DND-41 (cell line): ENCODE measurements at regions not wholly inside any gene's neighbourhood (a gene's known extent, or its start where the extent isn't known, plus 50 kb on each side); places are given as distances from the start of the nearest gene placed in this dataset.

ENCODE experiments used
- ATAC-seq: fragments of 200-7000 bp; cut with Tn5 transposase; 3 replicates; pipeline ENCODE4 v1.9.1; 2021; ENCODE audit warnings: low read depth; ENCODE audit not compliant: insufficient read depth
- DNase-seq: peaks from one replicate; pipeline ENCODE4 v3.0.0-alpha.2; 2020
- H2AFZ ChIP-seq: 2 replicates; pipeline ENCODE4 v1.6.0; 2012; ENCODE audit warnings: low read depth, low read length
- H3K27ac ChIP-seq: 2 replicates; pipeline ENCODE4 v1.5.1; 2012; ENCODE audit warnings: low read length, inconsistent platforms
- H3K27me3 ChIP-seq: fragments of 200-600 bp; sonication (generic); 2 replicates; pipeline ENCODE4 v1.6.0; 2012; ENCODE audit warnings: low read length, mild to moderate bottlenecking, inconsistent platforms; ENCODE audit not compliant: insufficient read depth, poor library complexity
- H3K36me3 ChIP-seq: 2 replicates; pipeline ENCODE4 v1.5.1; 2012; ENCODE audit warnings: low read length, inconsistent platforms; ENCODE audit not compliant: insufficient read depth
- H3K4me1 ChIP-seq: 2 replicates; pipeline ENCODE4 v1.5.1; 2012; ENCODE audit warnings: mild to moderate bottlenecking, low read length; ENCODE audit not compliant: insufficient read depth
- H3K4me2 ChIP-seq: 2 replicates; pipeline ENCODE4 v1.6.0; 2012; ENCODE audit warnings: mild to moderate bottlenecking, moderate library complexity, low read length, inconsistent platforms; ENCODE audit not compliant: insufficient read depth
- H3K4me3 ChIP-seq, 2 experiments: fragments of 200-600 bp in 1 of 2; shearing (Covaris generic) in 1 of 2; 2 replicates each; pipeline ENCODE4 v1.5.1; 2012 to 2016; ENCODE audit warnings: inconsistent platforms in 2 of 2, low read length in 2 of 2, mild to moderate bottlenecking in 2 of 2, low read depth in 1 of 2, moderate library complexity in 1 of 2
- H3K79me2 ChIP-seq: 2 replicates; pipeline ENCODE4 v1.6.0; 2012; ENCODE audit warnings: low read length, inconsistent platforms; ENCODE audit not compliant: insufficient read depth
- H3K9ac ChIP-seq: 2 replicates; pipeline ENCODE4 v1.6.0; 2012; ENCODE audit warnings: low read depth, mild to moderate bottlenecking, inconsistent platforms, low read length, moderate library complexity
- H3K9me3 ChIP-seq: 2 replicates; pipeline ENCODE4 v1.5.1; 2012; ENCODE audit warnings: low read length, moderate library complexity, mild to moderate bottlenecking, inconsistent platforms; ENCODE audit not compliant: insufficient read depth, severe bottlenecking
- H4K20me1 ChIP-seq: 2 replicates; pipeline ENCODE4 v1.6.0; 2012; ENCODE audit warnings: low read length; ENCODE audit not compliant: insufficient read depth
- EZH2 ChIP-seq: IDR thresholded peaks from 3 replicates; pipeline ENCODE4 v1.6.1; 2012; ENCODE audit warnings: borderline replicate concordance, low read depth, mild to moderate bottlenecking, moderate library complexity, low read length, inconsistent platforms; ENCODE audit not compliant: severe bottlenecking
- TF ChIP-seq, protein P1 (sequence below): IDR thresholded peaks from 2 replicates; pipeline ENCODE4 v1.5.1; 2012; ENCODE audit warnings: borderline replicate concordance, low read length, moderate library complexity, mild to moderate bottlenecking; ENCODE audit not compliant: poor library complexity, severe bottlenecking; ENCODE audit errors: extremely low read depth

DNA sequence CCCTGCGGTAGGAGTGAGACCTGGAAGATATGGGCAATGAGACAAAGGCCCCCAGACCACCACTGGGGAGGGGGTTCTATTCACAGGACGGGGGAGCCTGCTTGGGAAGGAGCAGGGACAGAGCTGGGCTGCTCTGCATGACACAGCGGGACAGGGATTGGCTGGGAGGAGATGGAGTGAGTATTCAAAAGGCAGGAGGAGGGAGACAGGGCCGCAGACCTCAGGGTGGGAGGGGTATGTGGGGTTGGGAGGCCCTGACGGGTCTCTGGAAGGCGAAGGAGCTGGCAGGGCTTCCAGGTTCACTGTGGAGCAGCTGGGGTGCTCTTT, 60.8 kb upstream of the RPS6KA2 start:
- no peak for TF ChIP-seq EZH2
- TF ChIP-seq, protein P1, sequence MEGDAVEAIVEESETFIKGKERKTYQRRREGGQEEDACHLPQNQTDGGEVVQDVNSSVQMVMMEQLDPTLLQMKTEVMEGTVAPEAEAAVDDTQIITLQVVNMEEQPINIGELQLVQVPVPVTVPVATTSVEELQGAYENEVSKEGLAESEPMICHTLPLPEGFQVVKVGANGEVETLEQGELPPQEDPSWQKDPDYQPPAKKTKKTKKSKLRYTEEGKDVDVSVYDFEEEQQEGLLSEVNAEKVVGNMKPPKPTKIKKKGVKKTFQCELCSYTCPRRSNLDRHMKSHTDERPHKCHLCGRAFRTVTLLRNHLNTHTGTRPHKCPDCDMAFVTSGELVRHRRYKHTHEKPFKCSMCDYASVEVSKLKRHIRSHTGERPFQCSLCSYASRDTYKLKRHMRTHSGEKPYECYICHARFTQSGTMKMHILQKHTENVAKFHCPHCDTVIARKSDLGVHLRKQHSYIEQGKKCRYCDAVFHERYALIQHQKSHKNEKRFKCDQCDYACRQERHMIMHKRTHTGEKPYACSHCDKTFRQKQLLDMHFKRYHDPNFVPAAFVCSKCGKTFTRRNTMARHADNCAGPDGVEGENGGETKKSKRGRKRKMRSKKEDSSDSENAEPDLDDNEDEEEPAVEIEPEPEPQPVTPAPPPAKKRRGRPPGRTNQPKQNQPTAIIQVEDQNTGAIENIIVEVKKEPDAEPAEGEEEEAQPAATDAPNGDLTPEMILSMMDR, result no peak
- Histone ChIP-seq H2AFZ (no peak overlapping the region), H3K4me2 (no peak overlapping the region), H3K4me3 (no peak overlapping the region), H3K36me3 (no peaks in the 10 kb centered on the region), H3K9ac (no peak overlapping the region), H3K9me3 (no peaks in the 10 kb centered on the region), H3K79me2 (no peaks in the 10 kb centered on the region), H3K27ac (no peak overlapping the region), H3K27me3 (peaks cover 22% of the 10 kb centered on the region), H4K20me1 (no peaks in the 10 kb centered on the region), H3K4me1 (no peaks in the 10 kb centered on the region)
- ATAC-seq (no peak), DNase-seq (no peak)

DNA sequence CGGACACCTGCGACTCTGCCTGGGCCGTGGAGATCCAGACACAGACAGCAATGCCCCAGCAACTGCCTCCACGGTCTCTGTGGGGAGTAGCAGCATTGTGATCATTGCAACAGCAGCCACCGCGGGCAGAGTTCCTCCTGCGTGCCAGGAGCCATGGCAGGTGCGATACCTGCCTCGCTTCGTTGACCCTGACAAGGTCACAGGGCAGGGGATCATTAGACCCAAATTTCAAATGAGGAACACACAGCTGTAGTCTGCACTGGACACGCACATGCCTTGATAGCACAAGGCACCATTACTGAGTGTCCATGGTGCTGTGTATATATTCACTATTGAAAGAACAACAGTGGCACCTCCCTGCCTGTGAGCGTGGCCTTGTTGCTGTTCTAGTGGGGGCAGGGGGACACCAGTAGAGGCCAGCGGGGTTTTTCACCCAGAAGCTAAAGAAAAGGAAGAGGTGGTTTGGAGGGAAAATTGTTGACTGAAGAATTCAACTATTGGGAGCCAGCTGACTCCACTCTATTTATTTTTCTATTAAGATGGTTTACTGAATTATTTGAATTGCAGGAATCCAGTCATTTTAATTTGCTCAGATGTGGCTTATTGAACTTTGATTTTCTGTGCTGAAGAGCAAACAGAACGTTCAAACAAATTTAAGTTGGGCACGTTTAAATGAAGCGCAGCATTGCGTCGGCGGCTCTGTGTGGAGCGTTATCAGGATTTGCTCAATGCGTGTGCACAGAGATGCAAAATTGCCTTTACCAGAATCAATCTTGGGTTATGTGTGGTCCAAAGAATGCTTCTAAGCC, 60.2 kb upstream of the RPS6KA2 start:
- H3K4me3 ChIP-seq, result no peak overlapping the region
- no peak for ATAC-seq
- H3K9ac ChIP-seq, result no peak overlapping the region

DNA sequence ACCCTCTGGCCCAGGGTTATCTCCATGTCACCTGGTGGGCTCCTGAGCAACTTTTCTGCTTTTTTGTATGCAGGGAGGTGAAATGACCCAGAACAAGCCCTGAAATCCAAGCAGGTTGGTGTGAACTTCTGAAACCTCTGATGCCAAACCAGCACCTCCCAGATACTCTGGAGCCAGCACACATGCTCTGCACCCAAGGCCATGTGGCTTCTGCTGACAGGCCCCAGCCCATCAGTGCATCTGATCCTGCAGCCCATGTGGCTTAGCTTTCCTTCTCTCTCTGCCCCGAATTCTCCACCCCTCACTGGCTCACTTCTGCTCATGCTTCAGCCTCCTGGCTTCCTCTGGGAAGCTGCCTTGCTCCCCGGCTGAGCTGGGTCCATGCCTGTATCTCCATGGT, 59.3 kb upstream of the RPS6KA2 start:
- DNase-seq (no peak), ATAC-seq (no peak)
- Histone ChIP-seq H3K4me3 (no peak overlapping the region), H2AFZ (no peak overlapping the region), H3K4me1 (no peaks in the 10 kb centered on the region), H3K4me2 (no peak overlapping the region), H3K36me3 (no peaks in the 10 kb centered on the region), H3K27ac (no peak overlapping the region), H3K9ac (no peak overlapping the region), H4K20me1 (no peaks in the 10 kb centered on the region), H3K27me3 (peaks cover 17% of the 10 kb centered on the region), H3K79me2 (no peaks in the 10 kb centered on the region), H3K9me3 (no peaks in the 10 kb centered on the region)
- no peak for TF ChIP-seq EZH2
- TF ChIP-seq, protein P1, result no peak

More for the DNA sequence above, 60.2 kb upstream of the RPS6KA2 start:
- H2AFZ ChIP-seq, result no peak overlapping the region
- H3K9me3 ChIP-seq, result no peaks in the 10 kb centered on the region
- TF ChIP-seq EZH2, result no peak
- TF ChIP-seq, protein P1, result no peak
- no peaks in the 10 kb centered on the region for H4K20me1 ChIP-seq
- peaks cover 19% of the 10 kb centered on the region for H3K27me3 ChIP-seq
- no peak overlapping the region for H3K27ac ChIP-seq
- H3K36me3 ChIP-seq, result no peaks in the 10 kb centered on the region
- no peaks in the 10 kb centered on the region for H3K79me2 ChIP-seq
- DNase-seq, result no peak
- no peaks in the 10 kb centered on the region for H3K4me1 ChIP-seq
- H3K4me2 ChIP-seq, result no peak overlapping the region

DNA sequence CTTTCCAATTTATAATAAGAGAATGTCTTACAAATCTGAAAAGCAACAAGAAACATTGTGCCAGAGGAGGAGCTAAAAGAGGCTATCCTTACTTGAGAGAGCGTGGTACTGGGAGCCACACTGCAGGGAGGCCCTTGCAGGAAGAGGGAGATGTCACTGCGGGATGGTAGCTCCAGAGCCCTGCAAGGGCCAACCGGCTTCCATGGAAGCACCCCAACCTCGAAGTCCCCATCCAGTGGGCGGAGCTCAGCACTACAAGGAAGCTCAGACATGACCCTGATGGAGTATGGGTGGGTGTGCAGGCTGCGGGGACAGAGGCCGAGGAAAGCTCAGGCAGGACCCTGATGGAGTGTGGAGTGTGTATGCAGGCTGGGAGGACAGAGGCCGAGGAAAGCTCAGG, 57.8 kb upstream of the RPS6KA2 start:
- no peak for DNase-seq
- H3K9me3 ChIP-seq, result no peaks in the 10 kb centered on the region
- TF ChIP-seq EZH2, result no peak
- TF ChIP-seq, protein P1, result no peak
- no peaks in the 10 kb centered on the region for H4K20me1 ChIP-seq
- no peak for ATAC-seq
- H3K4me3 ChIP-seq, result no peak overlapping the region
- no peak overlapping the region for H2AFZ ChIP-seq
- H3K79me2 ChIP-seq, result no peaks in the 10 kb centered on the region
- H3K27ac ChIP-seq, result no peak overlapping the region
- no peak overlapping the region for H3K9ac ChIP-seq
- H3K36me3 ChIP-seq, result no peaks in the 10 kb centered on the region
- H3K4me2 ChIP-seq, result no peak overlapping the region
- no peaks in the 10 kb centered on the region for H3K4me1 ChIP-seq
- peaks cover 14% of the 10 kb centered on the region for H3K27me3 ChIP-seq
